ENCODE measurements at regions not wholly inside any gene's neighbourhood (a gene's known extent, or its start where the extent isn't known, plus 50 kb on each side); places are given as distances from the start of the nearest gene placed in this dataset.

DNA sequence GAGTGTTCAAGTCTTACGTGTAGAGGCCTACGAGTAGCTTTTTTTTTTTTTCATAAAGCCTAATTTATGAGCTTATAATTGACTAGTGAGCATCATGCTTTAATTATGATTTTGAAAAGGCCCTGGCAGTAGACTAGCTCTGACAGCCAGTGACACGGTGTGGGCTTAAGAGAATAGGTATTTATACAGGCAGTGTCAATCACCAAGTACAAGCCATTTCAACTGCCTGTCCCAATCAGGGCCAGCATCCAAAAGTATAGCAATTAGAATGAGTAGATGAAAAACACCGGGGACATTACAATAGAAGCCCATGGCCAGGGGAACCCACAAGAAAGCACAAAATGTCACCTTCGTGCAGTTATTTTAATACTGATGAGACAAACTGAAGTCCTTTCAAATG, 552.8 kb downstream of the CAAP1 start:
- Histone ChIP-seq H3K9ac (no peak overlapping the region), H3K4me1 (ENCODE audit: low read depth, poor library complexity, severe bottlenecking) (no peaks in the 10 kb centered on the region), H3K27ac (no peak overlapping the region), H3K79me2 (ENCODE audit: insufficient read depth, low read depth) (no peaks in the 10 kb centered on the region), H3K4me2 (no peak overlapping the region), H3K36me3 (ENCODE audit: insufficient read depth) (no peaks in the 10 kb centered on the region), H3K4me3 (IDR thresholded peaks at IDR 0.05; ENCODE audit: insufficient read depth, low read depth, low read length) (no peak overlapping the region), H2AFZ (ENCODE audit: low read depth) (no peak overlapping the region), H3K27me3 (ENCODE audit: insufficient read depth, low read depth) (no peaks in the 10 kb centered on the region), H4K20me1 (ENCODE audit: insufficient read depth) (no peaks in the 10 kb centered on the region)
- TF ChIP-seq CTCF (conservative IDR thresholded peaks at IDR 0.05; ENCODE audit: low read depth, low read length) = no peak

DNA sequence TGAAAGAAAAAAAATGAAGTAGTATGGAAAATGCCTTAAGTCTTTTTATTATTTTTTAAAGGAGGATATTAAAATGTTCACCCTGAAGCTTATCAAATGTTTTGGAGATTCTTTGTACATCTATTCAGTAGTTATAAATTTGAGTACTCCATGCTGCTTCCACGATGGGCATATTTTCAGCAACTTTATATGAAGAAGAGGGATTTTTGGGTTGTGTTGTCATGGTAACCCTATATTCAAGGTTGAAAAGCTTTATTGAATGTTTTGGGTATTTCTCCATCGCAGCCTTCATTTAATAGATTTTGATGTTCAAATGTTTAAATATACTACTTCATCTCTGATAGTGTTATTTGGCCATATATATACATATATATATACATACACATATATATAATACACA, 557.5 kb downstream of the CAAP1 start:
- no peaks in the 10 kb centered on the region for H3K36me3 ChIP-seq (ENCODE audit: insufficient read depth)
- H3K27me3 ChIP-seq (ENCODE audit: insufficient read depth, low read depth) = no peaks in the 10 kb centered on the region
- H2AFZ ChIP-seq (ENCODE audit: low read depth) = no peak overlapping the region
- H3K79me2 ChIP-seq (ENCODE audit: insufficient read depth, low read depth) = no peaks in the 10 kb centered on the region
- H3K9ac ChIP-seq = no peak overlapping the region
- H3K4me1 ChIP-seq (ENCODE audit: low read depth, poor library complexity, severe bottlenecking) = no peaks in the 10 kb centered on the region
- H3K4me2 ChIP-seq = no peak overlapping the region
- no peaks in the 10 kb centered on the region for H4K20me1 ChIP-seq (ENCODE audit: insufficient read depth)
- H3K4me3 ChIP-seq (IDR thresholded peaks at IDR 0.05; ENCODE audit: insufficient read depth, low read depth, low read length) = no peak overlapping the region
- H3K27ac ChIP-seq = no peak overlapping the region
- no peak for TF ChIP-seq CTCF (conservative IDR thresholded peaks at IDR 0.05; ENCODE audit: low read depth, low read length)

DNA sequence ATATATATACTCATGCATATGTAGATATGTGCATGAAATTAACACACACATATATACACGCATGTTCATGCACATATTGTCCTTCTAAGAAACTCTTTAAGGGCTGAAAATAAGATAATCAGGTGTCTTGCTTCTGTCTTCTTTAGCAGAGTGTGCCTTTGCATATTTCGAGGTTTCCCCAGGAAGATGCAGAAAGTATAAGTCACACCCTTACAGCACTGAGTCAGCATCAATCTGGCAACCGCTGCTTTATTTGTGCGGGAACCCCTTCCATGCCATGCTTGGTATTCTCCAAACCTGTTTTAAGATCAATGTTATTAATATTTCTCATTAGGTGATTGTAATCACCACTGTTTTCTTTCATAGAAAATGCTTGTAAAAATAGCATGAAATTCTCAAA, 557.9 kb downstream of the CAAP1 start:
- Histone ChIP-seq H3K27me3 (ENCODE audit: insufficient read depth, low read depth) (no peaks in the 10 kb centered on the region), H4K20me1 (ENCODE audit: insufficient read depth) (no peaks in the 10 kb centered on the region), H3K4me2 (no peak overlapping the region), H2AFZ (ENCODE audit: low read depth) (no peak overlapping the region), H3K36me3 (ENCODE audit: insufficient read depth) (no peaks in the 10 kb centered on the region), H3K27ac (no peak overlapping the region), H3K9ac (no peak overlapping the region), H3K4me3 (IDR thresholded peaks at IDR 0.05; ENCODE audit: insufficient read depth, low read depth, low read length) (no peak overlapping the region), H3K4me1 (ENCODE audit: low read depth, poor library complexity, severe bottlenecking) (no peaks in the 10 kb centered on the region), H3K79me2 (ENCODE audit: insufficient read depth, low read depth) (no peaks in the 10 kb centered on the region)
- no peak for TF ChIP-seq CTCF (conservative IDR thresholded peaks at IDR 0.05; ENCODE audit: low read depth, low read length)

DNA sequence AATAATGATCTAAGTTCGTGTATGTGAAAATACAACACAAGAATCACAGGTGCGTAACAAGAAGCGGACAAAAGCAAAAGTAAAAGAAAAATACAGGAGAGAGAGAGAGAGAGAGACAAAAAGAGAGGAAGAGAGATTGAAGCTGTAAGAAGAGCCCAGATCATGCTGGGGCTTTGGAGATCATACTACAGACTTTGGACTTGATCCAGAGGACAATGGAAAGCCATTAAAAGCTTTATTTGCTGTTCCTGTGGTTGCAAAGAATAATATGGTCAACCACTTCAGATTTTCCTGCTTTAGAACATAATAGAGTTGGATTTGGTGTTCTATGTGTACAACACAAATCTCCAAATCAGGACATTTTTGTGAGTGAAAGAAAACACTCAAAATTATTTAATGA, 561.4 kb downstream of the CAAP1 start:
- no peak for TF ChIP-seq CTCF (conservative IDR thresholded peaks at IDR 0.05; ENCODE audit: low read depth, low read length)
- Histone ChIP-seq H4K20me1 (ENCODE audit: insufficient read depth) (no peaks in the 10 kb centered on the region), H3K79me2 (ENCODE audit: insufficient read depth, low read depth) (no peaks in the 10 kb centered on the region), H3K36me3 (ENCODE audit: insufficient read depth) (no peaks in the 10 kb centered on the region), H3K4me3 (IDR thresholded peaks at IDR 0.05; ENCODE audit: insufficient read depth, low read depth, low read length) (no peak overlapping the region), H3K9ac (no peak overlapping the region), H2AFZ (ENCODE audit: low read depth) (no peak overlapping the region), H3K4me1 (ENCODE audit: low read depth, poor library complexity, severe bottlenecking) (no peaks in the 10 kb centered on the region), H3K27ac (no peak overlapping the region), H3K27me3 (ENCODE audit: insufficient read depth, low read depth) (no peaks in the 10 kb centered on the region), H3K4me2 (no peak overlapping the region)

DNA sequence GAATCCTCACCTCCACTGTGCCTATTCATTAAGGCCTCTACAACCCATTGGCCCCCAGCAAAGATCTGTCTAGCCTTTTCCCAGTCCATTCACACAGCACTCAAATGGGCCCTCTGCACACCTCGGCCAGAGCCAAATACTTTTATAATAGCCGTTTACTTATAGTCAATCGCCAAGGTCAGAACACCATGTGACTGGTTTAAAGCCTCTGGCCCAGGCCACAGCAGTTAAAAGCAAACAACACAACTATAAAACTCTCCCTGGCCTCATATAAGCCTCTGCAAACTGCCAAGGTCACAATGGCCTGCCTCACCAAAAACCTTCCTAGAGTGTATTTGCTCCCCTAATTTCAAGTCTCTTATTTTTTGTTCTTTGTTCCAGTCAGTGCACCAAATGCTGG, 562.6 kb downstream of the CAAP1 start:
- Histone ChIP-seq H3K36me3 (ENCODE audit: insufficient read depth) (no peaks in the 10 kb centered on the region), H3K27ac (no peak overlapping the region), H3K27me3 (ENCODE audit: insufficient read depth, low read depth) (no peaks in the 10 kb centered on the region), H4K20me1 (ENCODE audit: insufficient read depth) (no peaks in the 10 kb centered on the region), H3K79me2 (ENCODE audit: insufficient read depth, low read depth) (no peaks in the 10 kb centered on the region), H3K4me1 (ENCODE audit: low read depth, poor library complexity, severe bottlenecking) (no peaks in the 10 kb centered on the region), H2AFZ (ENCODE audit: low read depth) (no peak overlapping the region), H3K4me3 (IDR thresholded peaks at IDR 0.05; ENCODE audit: insufficient read depth, low read depth, low read length) (no peak overlapping the region), H3K4me2 (no peak overlapping the region), H3K9ac (no peak overlapping the region)
- no peak for TF ChIP-seq CTCF (conservative IDR thresholded peaks at IDR 0.05; ENCODE audit: low read depth, low read length)

Data from KMS-11 (cell line).